ENCODE measurements at regions not wholly inside any gene's neighbourhood (a gene's known extent, or its start where the extent isn't known, plus 50 kb on each side); places are given as distances from the start of the nearest gene placed in this dataset.

DNA sequence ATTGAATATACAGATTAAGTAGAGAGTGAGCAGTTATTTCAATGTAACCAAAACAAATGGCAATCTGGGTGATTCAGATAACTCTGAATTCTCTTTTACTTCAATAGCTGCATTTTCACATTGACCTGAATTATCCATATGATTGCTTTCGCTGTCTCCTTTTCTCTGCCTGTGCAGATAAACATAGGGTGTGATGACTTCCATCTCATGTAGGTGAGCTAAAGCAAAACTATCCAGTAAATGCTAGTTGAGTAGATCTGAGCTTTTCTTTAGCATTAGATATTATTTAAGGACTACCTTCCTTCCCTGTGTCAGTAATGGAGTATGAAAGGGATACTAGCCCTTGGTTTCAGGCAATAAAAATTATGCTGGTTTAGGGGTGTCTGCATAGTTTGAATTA lies 288.6 kb downstream of the OXSM start:
- TF ChIP-seq, protein P1, sequence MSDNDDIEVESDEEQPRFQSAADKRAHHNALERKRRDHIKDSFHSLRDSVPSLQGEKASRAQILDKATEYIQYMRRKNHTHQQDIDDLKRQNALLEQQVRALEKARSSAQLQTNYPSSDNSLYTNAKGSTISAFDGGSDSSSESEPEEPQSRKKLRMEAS (IDR thresholded peaks at IDR 0.05): no peak
- TF ChIP-seq, protein P2, sequence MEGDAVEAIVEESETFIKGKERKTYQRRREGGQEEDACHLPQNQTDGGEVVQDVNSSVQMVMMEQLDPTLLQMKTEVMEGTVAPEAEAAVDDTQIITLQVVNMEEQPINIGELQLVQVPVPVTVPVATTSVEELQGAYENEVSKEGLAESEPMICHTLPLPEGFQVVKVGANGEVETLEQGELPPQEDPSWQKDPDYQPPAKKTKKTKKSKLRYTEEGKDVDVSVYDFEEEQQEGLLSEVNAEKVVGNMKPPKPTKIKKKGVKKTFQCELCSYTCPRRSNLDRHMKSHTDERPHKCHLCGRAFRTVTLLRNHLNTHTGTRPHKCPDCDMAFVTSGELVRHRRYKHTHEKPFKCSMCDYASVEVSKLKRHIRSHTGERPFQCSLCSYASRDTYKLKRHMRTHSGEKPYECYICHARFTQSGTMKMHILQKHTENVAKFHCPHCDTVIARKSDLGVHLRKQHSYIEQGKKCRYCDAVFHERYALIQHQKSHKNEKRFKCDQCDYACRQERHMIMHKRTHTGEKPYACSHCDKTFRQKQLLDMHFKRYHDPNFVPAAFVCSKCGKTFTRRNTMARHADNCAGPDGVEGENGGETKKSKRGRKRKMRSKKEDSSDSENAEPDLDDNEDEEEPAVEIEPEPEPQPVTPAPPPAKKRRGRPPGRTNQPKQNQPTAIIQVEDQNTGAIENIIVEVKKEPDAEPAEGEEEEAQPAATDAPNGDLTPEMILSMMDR (IDR thresholded peaks at IDR 0.05; ENCODE audit: control extremely low read depth in 1 of 3, insufficient read depth in 1 of 3, low read depth in 1 of 3, low read length in 3 of 3): no peak
- TF ChIP-seq CHD2 (IDR thresholded peaks at IDR 0.05; ENCODE audit: low read length) (no peak), POLR2A (IDR thresholded peaks at IDR 0.05; ENCODE audit: control extremely low read depth in 1 of 2, low read depth in 2 of 2, low read length in 2 of 2) (no peak), NRF1 (IDR thresholded peaks at IDR 0.05; ENCODE audit: low read depth, low read length) (no peak), ZNF274 (IDR thresholded peaks at IDR 0.05; ENCODE audit: borderline replicate concordance, extremely low read depth, low read length) (no peak), YY1 (IDR thresholded peaks at IDR 0.05; ENCODE audit: low read depth, low read length) (no peak)
